HepG2 (cell line): ENCODE measurements at regions not wholly inside any gene's neighbourhood (a gene's known extent, or its start where the extent isn't known, plus 50 kb on each side); places are given as distances from the start of the nearest gene placed in this dataset.

Source experiments
- ATAC-seq: fragments of 200-7000 bp; cut with Tn5 transposase; 3 replicates; pipeline ENCODE4 v1.9.1; 2020; ENCODE audit warnings: mild to moderate bottlenecking, moderate library complexity
- BruUV-seq: library from RNA; stranded (reverse); fragments of 400-500 nt; replicated peaks from 2 replicates; lab custom pipeline; 2021; lab: Mats Ljungman, UMichigan
- CTCF ChIA-PET: fragments of 300-600 bp; formaldehyde crosslinking; extraction: SDS; loops from one replicate; lab custom pipeline; 2021; ENCODE audit warnings: low total read pairs, inconsistent platforms, low intra/inter-chr PET ratio; lab: Yijun Ruan, JAX
- POLR2A ChIA-PET: fragments of 350-600 bp; sonication (Branson Sonifier 250); formaldehyde crosslinking; loops from one replicate; lab custom pipeline; 2020; ENCODE audit warnings: antibody characterized with exemption, inconsistent platforms; lab: Yijun Ruan, JAX
- DNase-seq: peaks from one replicate; pipeline ENCODE4 v3.0.0-alpha.2; 2015; ENCODE audit warnings: low spot score
- FAIRE-seq: peaks from 3 replicates; lab custom pipeline; 2011; peaks lifted over from hg19 to GRCh38; lab: Jason Lieb, UNC
- H2AFZ ChIP-seq: one replicate; pipeline ENCODE4 v1.6.1; 2011; ENCODE audit warnings: low read length, inconsistent platforms
- H3K27ac ChIP-seq: fragments of 300-600 bp; 3 replicates; pipeline ENCODE4 v1.8.0; 2011; ENCODE audit warnings: mixed run types, mild to moderate bottlenecking, mixed read lengths, low read length, inconsistent platforms; ENCODE audit not compliant: insufficient read depth; ENCODE audit errors: extremely low read length
- H3K27me3 ChIP-seq, 2 experiments: fragments of 200-600 bp in 1 of 2; 2 replicates in 1 of 2; 3 replicates in 1 of 2; pipeline versions ENCODE4 v1.6.0 to v1.8.0; 2011; ENCODE audit warnings: low read length in 2 of 2, mild to moderate bottlenecking in 2 of 2, moderate library complexity in 2 of 2, inconsistent platforms in 1 of 2; ENCODE audit not compliant: insufficient read depth in 2 of 2, control insufficient read depth in 1 of 2
- H3K36me3 ChIP-seq, 2 experiments: fragments of 200-600 bp in 1 of 2; replicated peaks in 1 of 2; 2 replicates in 1 of 2; 3 replicates in 1 of 2; pipeline versions ENCODE4 v1.5.1 to v1.8.0; 2011; ENCODE audit warnings: low read length in 2 of 2, inconsistent platforms in 1 of 2; ENCODE audit not compliant: insufficient read depth in 2 of 2, control insufficient read depth in 1 of 2
- H3K4me1 ChIP-seq: 2 replicates; pipeline ENCODE4 v1.5.1; 2012; ENCODE audit warnings: low read length, inconsistent platforms; ENCODE audit not compliant: insufficient read depth
- H3K4me2 ChIP-seq: 2 replicates; pipeline ENCODE4 v1.6.0; 2011; ENCODE audit warnings: low read depth, low read length, inconsistent platforms
- H3K4me3 ChIP-seq, 3 experiments: fragments of 200-600 bp in 1 of 3; sonication (generic), shearing (Covaris generic) in 1 of 3; replicated peaks in 1 of 3; 2 replicates each; pipeline ENCODE4 v1.5.1; 2011 to 2016; ENCODE audit warnings: low read length in 3 of 3, inconsistent platforms in 2 of 3, low read depth in 2 of 3, mild to moderate bottlenecking in 2 of 3, control low read depth in 1 of 3, mixed read lengths in 1 of 3; ENCODE audit not compliant: insufficient read depth in 1 of 3
- H3K79me2 ChIP-seq: one replicate; pipeline ENCODE4 v1.6.1; 2011; ENCODE audit warnings: low read length, inconsistent platforms; ENCODE audit not compliant: insufficient read depth
- H3K9ac ChIP-seq: 2 replicates; pipeline ENCODE4 v1.6.0; 2011; ENCODE audit warnings: mild to moderate bottlenecking, low read depth, low read length, inconsistent platforms; ENCODE audit not compliant: insufficient read depth
- H3K9me3 ChIP-seq: 2 replicates; pipeline ENCODE4 v1.5.1; 2012; ENCODE audit warnings: mild to moderate bottlenecking, low read length
- H4K20me1 ChIP-seq: 2 replicates; pipeline ENCODE4 v1.6.0; 2011; ENCODE audit warnings: inconsistent platforms, mild to moderate bottlenecking, low read length, moderate library complexity; ENCODE audit not compliant: insufficient read depth
- ATF7 ChIP-seq, 2 experiments: fragments of 450-650 bp in 1 of 2; sonication (generic) in 1 of 2; formaldehyde crosslinking in 1 of 2; IDR thresholded peaks; 2 replicates each; pipeline versions ENCODE4 v1.4.0 to v1.6.1; 2016 to 2020; ENCODE audit warnings: antibody characterized with exemption in 1 of 2, mild to moderate bottlenecking in 1 of 2, missing genetic modification reagents in 1 of 2
- NRL ChIP-seq: sonication (generic); formaldehyde crosslinking; IDR thresholded peaks from 2 replicates; pipeline ENCODE4 v1.5.0; 2020; ENCODE audit warnings: missing genetic modification reagents, mild to moderate bottlenecking, moderate library complexity, borderline replicate concordance
- PHF20 ChIP-seq: sonication (generic); formaldehyde crosslinking; IDR thresholded peaks from 2 replicates; pipeline ENCODE4 v1.5.0; 2020; ENCODE audit warnings: mild to moderate bottlenecking, missing genetic modification reagents
- POLR2G ChIP-seq: fragments of 200-400 bp; formaldehyde crosslinking; IDR thresholded peaks from 2 replicates; pipeline ENCODE4 v1.6.1; 2018; ENCODE audit warnings: mild to moderate bottlenecking, low read depth, low read length, moderate library complexity
- SRY ChIP-seq: sonication (generic); formaldehyde crosslinking; IDR thresholded peaks from 2 replicates; pipeline ENCODE4 v1.8.0; 2022; ENCODE audit warnings: mild to moderate bottlenecking, missing genetic modification reagents
- STAG1 ChIP-seq: sonication (generic); formaldehyde crosslinking; IDR thresholded peaks from 2 replicates; pipeline ENCODE4 v1.4.0; 2020; ENCODE audit warnings: missing genetic modification reagents
- TOPORS ChIP-seq: sonication (generic); formaldehyde crosslinking; IDR thresholded peaks from 2 replicates; pipeline ENCODE4 v1.8.0; 2023; ENCODE audit warnings: mild to moderate bottlenecking, missing genetic modification reagents
- ZBTB42 ChIP-seq: sonication (generic); formaldehyde crosslinking; IDR thresholded peaks from 2 replicates; pipeline ENCODE4 v1.5.0; 2020; ENCODE audit warnings: mild to moderate bottlenecking, missing genetic modification reagents
- ZNF776 ChIP-seq: sonication (generic); formaldehyde crosslinking; IDR thresholded peaks from 2 replicates; pipeline ENCODE4 v1.4.0; 2020; ENCODE audit warnings: mild to moderate bottlenecking, missing genetic modification reagents
- ZNF777 ChIP-seq: sonication (generic); formaldehyde crosslinking; IDR thresholded peaks from 2 replicates; pipeline ENCODE4 v1.4.0; 2020; ENCODE audit warnings: missing genetic modification reagents
- WGBS: methylation state at CpG from one replicate; pipeline ENCODE4 v1.1.6; 2017; ENCODE audit warnings: low lambda C conversion rate; 5-methylcytosine and 5-hydroxymethylcytosine counted together
- in situ Hi-C: cut with HindIII; loops from 2 replicates; pipeline ENCODE4 v1.10.0; 2017; ENCODE audit warnings: low pct_unique_long_range_greater_than_20kb; ENCODE audit not compliant: extremely low pct_ligation_motif_present
- intact Hi-C: fragments of 100-400 bp; cut with micrococcal nuclease; formaldehyde crosslinking; loops from one replicate; pipeline ENCODE4 v1.10.0; 2022; ENCODE audit not compliant: unreplicated experiment
- TF ChIP-seq, protein P1 (sequence below): sonication (generic); formaldehyde crosslinking; IDR thresholded peaks from 2 replicates; pipeline ENCODE4 v1.9.0; 2021; ENCODE audit warnings: missing genetic modification reagents, borderline replicate concordance
- TF ChIP-seq, protein P2 (sequence below): sonication (generic); formaldehyde crosslinking; IDR thresholded peaks from 2 replicates; pipeline ENCODE4 v1.5.0; 2020; ENCODE audit warnings: mild to moderate bottlenecking, missing genetic modification reagents, moderate library complexity

DNA sequence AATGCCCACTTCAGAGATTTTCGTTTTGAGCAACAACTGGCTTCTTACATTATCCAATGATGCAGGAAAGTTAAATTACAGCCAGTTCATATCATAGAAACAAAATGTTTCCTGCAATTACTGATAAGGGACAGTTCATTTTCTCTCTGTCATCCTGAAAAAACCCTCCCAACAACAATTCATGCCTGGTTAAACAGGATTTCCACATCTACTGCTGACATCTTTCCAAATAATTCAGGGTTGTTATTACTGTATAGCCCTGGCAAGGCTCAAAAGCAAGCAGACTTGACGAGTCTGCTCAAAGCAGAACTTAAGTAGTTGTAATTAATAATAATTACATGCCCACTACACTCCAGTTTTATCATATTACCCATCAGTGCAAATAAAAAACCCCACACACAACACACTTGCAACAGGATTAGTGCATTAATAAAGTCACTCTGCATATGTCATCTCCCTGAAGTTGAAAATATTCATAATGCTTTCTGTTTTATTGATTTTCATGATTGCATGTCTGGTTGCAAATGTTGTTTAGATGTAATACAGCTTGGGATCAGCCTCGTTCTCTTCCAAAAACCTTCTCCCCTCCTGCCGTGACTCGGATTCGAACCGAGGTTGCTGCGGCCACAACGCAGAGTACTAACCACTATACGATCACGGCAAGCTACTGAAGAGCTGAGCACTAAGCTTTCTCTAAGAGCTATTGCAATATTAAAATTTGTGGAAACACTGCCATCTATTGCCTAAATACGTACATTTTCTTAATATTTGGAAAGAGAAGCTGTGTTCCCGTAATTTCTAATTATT is 119.6 kb upstream of the NFIB start:
- no TSS peak for BruUV-seq
- no peak overlapping the region for H3K4me2 ChIP-seq
- 1% methylated on average over 13 of the region's 13 CpGs for WGBS

DNA sequence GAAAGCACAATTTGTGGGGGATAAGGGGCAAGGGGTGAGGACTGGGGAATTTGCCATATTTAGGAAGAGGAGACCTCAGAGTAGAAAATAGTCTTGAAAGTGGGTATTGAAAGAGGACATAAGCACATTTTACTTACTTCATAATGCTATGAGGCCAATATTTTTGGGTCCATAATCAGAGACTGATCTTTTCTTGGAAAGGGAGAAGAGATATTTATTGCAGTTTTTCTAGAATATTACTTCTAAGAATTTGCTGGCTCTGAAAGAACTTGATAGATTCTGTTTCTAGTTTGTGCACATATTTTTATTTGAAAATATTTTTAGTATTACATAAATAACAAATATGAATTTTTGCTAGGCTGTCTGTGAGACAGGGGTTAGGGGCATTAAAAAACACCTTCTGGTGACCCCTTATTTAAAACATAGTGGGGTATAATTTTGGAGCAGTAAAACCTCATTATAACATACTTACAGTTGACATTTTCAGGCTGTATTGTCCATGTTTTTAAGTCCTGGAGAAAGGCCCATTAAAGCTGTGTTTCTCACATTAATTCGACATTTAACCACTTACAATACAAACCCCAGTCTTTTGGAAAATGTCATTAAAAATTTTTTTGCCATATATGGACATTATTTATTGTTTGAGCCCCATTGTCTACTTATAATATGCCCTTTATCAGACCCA is 118.9 kb upstream of the NFIB start:
- Histone ChIP-seq H3K27me3 (peaks cover 2 to 9% of the 10 kb centered on the region in 2 experiments; a peak in 1 of 5 replicates), H3K36me3 (no peaks in the 10 kb centered on the region), H3K79me2 (no peaks in the 10 kb centered on the region), H3K4me3 (no peak overlapping the region), H3K4me1 (no peaks in the 10 kb centered on the region), H3K4me2 (no peak overlapping the region), H3K9me3 (no peaks in the 10 kb centered on the region), H4K20me1 (no peaks in the 10 kb centered on the region), H3K9ac (no peak overlapping the region), H3K27ac (no peak overlapping the region), H2AFZ (no peak overlapping the region)
- intact Hi-C loops (no loop called here), in situ Hi-C loops (no loop called here)
- ChIA-PET CTCF (no interaction called here), POLR2A (no interaction called here)
- FAIRE-seq, result no peak
- ATAC-seq, result no peak
- WGBS, result 0% methylated on average over 1 of the region's 1 CpG
- DNase-seq, result no peak
- no TSS peak for BruUV-seq
- TF ChIP-seq POLR2G, result no peak
- TF ChIP-seq ZNF777 (CRISPR knock-in tag), result no peak
- TF ChIP-seq ZBTB42 (CRISPR knock-in tag), result no peak
- TF ChIP-seq SRY, result no peak
- no peak for TF ChIP-seq PHF20 (CRISPR knock-in tag)
- TF ChIP-seq, protein P1, sequence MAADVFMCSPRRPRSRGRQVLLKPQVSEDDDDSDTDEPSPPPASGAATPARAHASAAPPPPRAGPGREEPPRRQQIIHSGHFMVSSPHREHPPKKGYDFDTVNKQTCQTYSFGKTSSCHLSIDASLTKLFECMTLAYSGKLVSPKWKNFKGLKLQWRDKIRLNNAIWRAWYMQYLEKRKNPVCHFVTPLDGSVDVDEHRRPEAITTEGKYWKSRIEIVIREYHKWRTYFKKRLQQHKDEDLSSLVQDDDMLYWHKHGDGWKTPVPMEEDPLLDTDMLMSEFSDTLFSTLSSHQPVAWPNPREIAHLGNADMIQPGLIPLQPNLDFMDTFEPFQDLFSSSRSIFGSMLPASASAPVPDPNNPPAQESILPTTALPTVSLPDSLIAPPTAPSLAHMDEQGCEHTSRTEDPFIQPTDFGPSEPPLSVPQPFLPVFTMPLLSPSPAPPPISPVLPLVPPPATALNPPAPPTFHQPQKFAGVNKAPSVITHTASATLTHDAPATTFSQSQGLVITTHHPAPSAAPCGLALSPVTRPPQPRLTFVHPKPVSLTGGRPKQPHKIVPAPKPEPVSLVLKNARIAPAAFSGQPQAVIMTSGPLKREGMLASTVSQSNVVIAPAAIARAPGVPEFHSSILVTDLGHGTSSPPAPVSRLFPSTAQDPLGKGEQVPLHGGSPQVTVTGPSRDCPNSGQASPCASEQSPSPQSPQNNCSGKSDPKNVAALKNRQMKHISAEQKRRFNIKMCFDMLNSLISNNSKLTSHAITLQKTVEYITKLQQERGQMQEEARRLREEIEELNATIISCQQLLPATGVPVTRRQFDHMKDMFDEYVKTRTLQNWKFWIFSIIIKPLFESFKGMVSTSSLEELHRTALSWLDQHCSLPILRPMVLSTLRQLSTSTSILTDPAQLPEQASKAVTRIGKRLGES (CRISPR knock-in tag), result no peak
- no peak for TF ChIP-seq TOPORS (CRISPR knock-in tag)
- no peak for TF ChIP-seq ATF7 (IDR thresholded peaks at IDR 0.05)
- TF ChIP-seq ATF7 (CRISPR knock-in tag; IDR thresholded peaks at IDR 0.05), result no peak
- no peak for TF ChIP-seq ZNF776 (CRISPR knock-in tag)

More for the DNA sequence above, 119.6 kb upstream of the NFIB start:
- H3K36me3 ChIP-seq, result no peaks in the 10 kb centered on the region
- H2AFZ ChIP-seq, result no peak overlapping the region
- no peaks in the 10 kb centered on the region for H4K20me1 ChIP-seq
- ATAC-seq, result peak; percentile 64
- peak; percentile 20 for DNase-seq
- ChIA-PET CTCF (no interaction called here), POLR2A (no interaction called here)
- H3K4me1 ChIP-seq, result no peaks in the 10 kb centered on the region
- FAIRE-seq, result no peak
- in situ Hi-C loops, result no loop called here
- no peaks in the 10 kb centered on the region for H3K9me3 ChIP-seq
- no peaks in the 10 kb centered on the region for H3K79me2 ChIP-seq
- H3K9ac ChIP-seq, result no peak overlapping the region
- H3K27me3 ChIP-seq, result peaks cover 2 to 15% of the 10 kb centered on the region in 2 experiments; a peak in 1 of 5 replicates
- H3K4me3 ChIP-seq, result no peak overlapping the region
- TF ChIP-seq NRL (no peak), STAG1 (CRISPR knock-in tag) (peak; percentile 46; the same call in 1 of the 2 replicates)
- TF ChIP-seq, protein P2, sequence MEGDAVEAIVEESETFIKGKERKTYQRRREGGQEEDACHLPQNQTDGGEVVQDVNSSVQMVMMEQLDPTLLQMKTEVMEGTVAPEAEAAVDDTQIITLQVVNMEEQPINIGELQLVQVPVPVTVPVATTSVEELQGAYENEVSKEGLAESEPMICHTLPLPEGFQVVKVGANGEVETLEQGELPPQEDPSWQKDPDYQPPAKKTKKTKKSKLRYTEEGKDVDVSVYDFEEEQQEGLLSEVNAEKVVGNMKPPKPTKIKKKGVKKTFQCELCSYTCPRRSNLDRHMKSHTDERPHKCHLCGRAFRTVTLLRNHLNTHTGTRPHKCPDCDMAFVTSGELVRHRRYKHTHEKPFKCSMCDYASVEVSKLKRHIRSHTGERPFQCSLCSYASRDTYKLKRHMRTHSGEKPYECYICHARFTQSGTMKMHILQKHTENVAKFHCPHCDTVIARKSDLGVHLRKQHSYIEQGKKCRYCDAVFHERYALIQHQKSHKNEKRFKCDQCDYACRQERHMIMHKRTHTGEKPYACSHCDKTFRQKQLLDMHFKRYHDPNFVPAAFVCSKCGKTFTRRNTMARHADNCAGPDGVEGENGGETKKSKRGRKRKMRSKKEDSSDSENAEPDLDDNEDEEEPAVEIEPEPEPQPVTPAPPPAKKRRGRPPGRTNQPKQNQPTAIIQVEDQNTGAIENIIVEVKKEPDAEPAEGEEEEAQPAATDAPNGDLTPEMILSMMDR (CRISPR knock-in tag), result peak; percentile 27
- no peak overlapping the region for H3K27ac ChIP-seq
- intact Hi-C loops, result no loop called here
